H1 (cell line): ENCODE measurements at regions not wholly inside any gene's neighbourhood (a gene's known extent, or its start where the extent isn't known, plus 50 kb on each side); places are given as distances from the start of the nearest gene placed in this dataset.

Source experiments
- CTCF ChIA-PET: fragments of 300-600 bp; sonication (Branson Sonifier 250); formaldehyde crosslinking; loops from one replicate; lab custom pipeline; 2021; ENCODE audit not compliant: partially characterized antibody; lab: Charles Lee
- POLR2A ChIA-PET: fragments of 300-600 bp; sonication (Branson Sonifier 250); formaldehyde crosslinking; loops from one replicate; lab custom pipeline; 2021; ENCODE audit warnings: inconsistent platforms; ENCODE audit not compliant: partially characterized antibody; lab: Charles Lee
- DNase-seq, 2 experiments: peaks; one replicate each; pipeline versions ENCODE4 v3.0.0 to v3.0.0-alpha.2; 2010 to 2022; ENCODE audit warnings: low spot score in 2 of 2, low read depth in 1 of 2, mixed read lengths in 1 of 2
- FAIRE-seq: peaks from 2 replicates; lab custom pipeline; 2011; peaks lifted over from hg19 to GRCh38; lab: Jason Lieb, UNC
- H2AFZ ChIP-seq: 2 replicates; pipeline ENCODE4 v1.8.1; 2012; ENCODE audit warnings: low read length, inconsistent platforms
- H2AK5ac ChIP-seq: 2 replicates; pipeline ENCODE4 v1.6.1; 2013; ENCODE audit warnings: low read depth, low read length
- H2BK120ac ChIP-seq: replicated peaks from 2 replicates; pipeline ENCODE3; 2013; ENCODE audit warnings: low read depth, low read length, inconsistent platforms
- H2BK12ac ChIP-seq: 2 replicates; pipeline ENCODE4 v1.6.1; 2013; ENCODE audit warnings: low read depth, low read length
- H2BK15ac ChIP-seq: 2 replicates; pipeline ENCODE4 v1.6.1; 2013; ENCODE audit warnings: low read length
- H2BK20ac ChIP-seq: 2 replicates; pipeline ENCODE4 v1.6.1; 2013; ENCODE audit warnings: low read length
- H2BK5ac ChIP-seq: 2 replicates; pipeline ENCODE4 v1.6.1; 2013; ENCODE audit warnings: low read depth, low read length
- H3K14ac ChIP-seq: 2 replicates; pipeline ENCODE4 v1.6.1; 2013; ENCODE audit warnings: inconsistent platforms; ENCODE audit not compliant: insufficient read length
- H3K18ac ChIP-seq: 2 replicates; pipeline ENCODE4 v1.6.1; 2013; ENCODE audit warnings: low read length; ENCODE audit errors: extremely low read depth
- H3K23ac ChIP-seq: 2 replicates; pipeline ENCODE4 v1.6.1; 2013; ENCODE audit warnings: inconsistent platforms; ENCODE audit not compliant: insufficient read length
- H3K23me2 ChIP-seq: 2 replicates; pipeline ENCODE4 v1.6.1; 2013; ENCODE audit warnings: low read depth, low read length
- H3K27ac ChIP-seq: 2 replicates; pipeline ENCODE4 v1.6.1; 2011; ENCODE audit warnings: low read depth, low read length, inconsistent platforms
- H3K27me3 ChIP-seq, 4 experiments: replicated peaks in 1 of 4; 1 replicate in 1 of 4; 2 replicates in 3 of 4; pipeline versions ENCODE4 v1.6.1 to v1.8.1; 2011 to 2013; ENCODE audit warnings: low read length in 3 of 4, mild to moderate bottlenecking in 3 of 4, inconsistent platforms in 2 of 4, mixed read lengths in 2 of 4, moderate library complexity in 1 of 4; ENCODE audit not compliant: control insufficient read depth in 3 of 4, insufficient read depth in 3 of 4; ENCODE audit errors: extremely low read depth in 1 of 4
- H3K36me3 ChIP-seq, 4 experiments: 2 replicates each; pipeline versions ENCODE4 v1.6.1 to v1.8.1; 2011 to 2013; ENCODE audit warnings: mild to moderate bottlenecking in 4 of 4, low read length in 3 of 4, moderate library complexity in 2 of 4, control low read depth in 1 of 4, inconsistent platforms in 1 of 4; ENCODE audit not compliant: insufficient read depth in 4 of 4, control insufficient read depth in 2 of 4
- H3K4ac ChIP-seq: replicated peaks from 2 replicates; pipeline ENCODE3; 2013; ENCODE audit warnings: low read length, low read depth, mixed read lengths, inconsistent platforms; ENCODE audit not compliant: insufficient read length
- H3K4me1 ChIP-seq, 4 experiments: replicated peaks in 1 of 4; 1 replicate in 1 of 4; 2 replicates in 3 of 4; pipeline versions ENCODE4 v1.6.1 to v1.8.1; 2011 to 2013; ENCODE audit warnings: low read length in 3 of 4, inconsistent platforms in 2 of 4, mixed read lengths in 1 of 4; ENCODE audit not compliant: insufficient read depth in 4 of 4, control insufficient read depth in 3 of 4
- H3K4me2 ChIP-seq, 2 experiments: 2 replicates each; pipeline versions ENCODE4 v1.6.1 to v1.8.1; 2011 to 2013; ENCODE audit warnings: low read depth in 2 of 2, low read length in 2 of 2, control low read depth in 1 of 2, inconsistent platforms in 1 of 2, mild to moderate bottlenecking in 1 of 2; ENCODE audit not compliant: insufficient read depth in 1 of 2
- H3K4me3 ChIP-seq, 4 experiments: fragments of 200-600, 300-600 bp in 1 of 4; sonication (generic), shearing (Covaris generic), sonication (Bioruptor Twin) in 1 of 4; 2 replicates each; pipeline versions ENCODE4 v1.5.1 to v1.8.1; 2011 to 2016; ENCODE audit warnings: low read length in 4 of 4, low read depth in 3 of 4, control low read depth in 2 of 4, inconsistent platforms in 2 of 4, mild to moderate bottlenecking in 2 of 4, mixed read lengths in 1 of 4, moderate library complexity in 1 of 4; ENCODE audit not compliant: insufficient read depth in 2 of 4; ENCODE audit errors: extremely low read depth in 1 of 4
- H3K56ac ChIP-seq: replicated peaks from 2 replicates; pipeline ENCODE3; 2013; ENCODE audit warnings: low read depth, mild to moderate bottlenecking, mixed read lengths, low read length, inconsistent platforms; ENCODE audit not compliant: insufficient read length
- H3K79me1 ChIP-seq: 2 replicates; pipeline ENCODE4 v1.6.1; 2013; ENCODE audit warnings: low read depth, low read length, control low read depth
- H3K79me2 ChIP-seq, 2 experiments: 2 replicates each; pipeline versions ENCODE4 v1.6.1 to v1.8.1; 2012 to 2013; ENCODE audit warnings: low read length in 2 of 2, mild to moderate bottlenecking in 2 of 2, inconsistent platforms in 1 of 2; ENCODE audit not compliant: insufficient read depth in 2 of 2, control insufficient read depth in 1 of 2
- H3K9ac ChIP-seq, 4 experiments: replicated peaks in 1 of 4; 1 replicate in 1 of 4; 2 replicates in 3 of 4; pipeline versions ENCODE4 v1.6.1 to v1.8.1; 2011 to 2013; ENCODE audit warnings: low read depth in 3 of 4, low read length in 3 of 4, control low read depth in 2 of 4, mild to moderate bottlenecking in 2 of 4, moderate library complexity in 2 of 4, inconsistent platforms in 1 of 4; ENCODE audit errors: extremely low read depth in 1 of 4
- H3K9me3 ChIP-seq, 2 experiments: 2 replicates each; pipeline versions ENCODE4 v1.6.1 to v1.8.1; 2012 to 2013; ENCODE audit warnings: mild to moderate bottlenecking in 2 of 2, moderate library complexity in 2 of 2, control low read depth in 1 of 2, inconsistent platforms in 1 of 2, low read depth in 1 of 2, low read length in 1 of 2, mixed read lengths in 1 of 2; ENCODE audit not compliant: insufficient read depth in 2 of 2
- H4K20me1 ChIP-seq, 2 experiments: replicated peaks in 1 of 2; 2 replicates each; pipeline versions ENCODE3 to v1.8.1; 2011 to 2013; ENCODE audit warnings: inconsistent platforms in 2 of 2, low read length in 2 of 2, mild to moderate bottlenecking in 1 of 2; ENCODE audit not compliant: insufficient read depth in 2 of 2, control insufficient read depth in 1 of 2
- H4K5ac ChIP-seq: 2 replicates; pipeline ENCODE4 v1.6.1; 2013; ENCODE audit warnings: low read length, low read depth, mixed read lengths, inconsistent platforms; ENCODE audit not compliant: insufficient read length
- H4K8ac ChIP-seq: 2 replicates; pipeline ENCODE4 v1.8.0; 2013; ENCODE audit warnings: mild to moderate bottlenecking, moderate library complexity, low read length, inconsistent platforms; ENCODE audit not compliant: insufficient read depth; ENCODE audit errors: extremely low read depth
- H4K91ac ChIP-seq: replicated peaks from 2 replicates; pipeline ENCODE3; 2013; ENCODE audit warnings: low read length, mixed read lengths, inconsistent platforms; ENCODE audit not compliant: insufficient read length
- ATF2 ChIP-seq: IDR thresholded peaks from 2 replicates; pipeline ENCODE4 v1.6.1; 2012; ENCODE audit warnings: low read length, inconsistent platforms
- BACH1 ChIP-seq: IDR thresholded peaks from 2 replicates; pipeline ENCODE4 v1.6.1; 2012; ENCODE audit warnings: low read length, improper control_type of control experiment
- CHD1 ChIP-seq: IDR thresholded peaks from 2 replicates; pipeline ENCODE4 v1.6.1; 2012; ENCODE audit warnings: low read depth, low read length, improper control_type of control experiment
- CHD2 ChIP-seq: IDR thresholded peaks from 2 replicates; pipeline ENCODE4 v1.6.1; 2012; ENCODE audit warnings: low read length, improper control_type of control experiment
- GABPA ChIP-seq: IDR thresholded peaks from 2 replicates; pipeline ENCODE4 v1.6.1; 2011; ENCODE audit warnings: mild to moderate bottlenecking, low read length, moderate library complexity, borderline replicate concordance; ENCODE audit not compliant: insufficient read depth
- GTF2F1 ChIP-seq: IDR thresholded peaks from 2 replicates; pipeline ENCODE4 v1.6.1; 2012; ENCODE audit warnings: low read depth, low read length, improper control_type of control experiment, borderline replicate concordance
- JUND ChIP-seq: IDR thresholded peaks from 2 replicates; pipeline ENCODE4 v1.6.1; 2011; ENCODE audit warnings: mild to moderate bottlenecking, improper control_type of control experiment, low read length
- RNF2 ChIP-seq: fragments of 200-900, 300-1000 bp; sonication (generic); IDR thresholded peaks from 2 replicates; pipeline ENCODE4 v1.7.1; 2016; ENCODE audit warnings: borderline replicate concordance, low read depth, mild to moderate bottlenecking, antibody characterized with exemption, low read length; ENCODE audit not compliant: poor library complexity, severe bottlenecking; ENCODE audit errors: missing control alignments
- RXRA ChIP-seq: IDR thresholded peaks from 2 replicates; pipeline ENCODE4 v1.6.1; 2011; ENCODE audit warnings: low read depth, mild to moderate bottlenecking, low read length, moderate library complexity; ENCODE audit not compliant: insufficient read depth
- SIN3A ChIP-seq, 2 experiments: IDR thresholded peaks in 1 of 2; conservative IDR thresholded peaks in 1 of 2; 2 replicates each; pipeline ENCODE4 v1.6.1; 2011 to 2012; ENCODE audit warnings: low read length in 2 of 2, improper control_type of control experiment in 1 of 2, low read depth in 1 of 2, mild to moderate bottlenecking in 1 of 2
- SP1 ChIP-seq: IDR thresholded peaks from 2 replicates; pipeline ENCODE4 v1.6.1; 2011; ENCODE audit warnings: low read depth, low read length
- SP4 ChIP-seq: IDR thresholded peaks from 2 replicates; pipeline ENCODE4 v1.6.1; 2012; ENCODE audit warnings: low read length, inconsistent platforms
- TEAD4 ChIP-seq: IDR thresholded peaks from 2 replicates; pipeline ENCODE4 v1.6.1; 2012; ENCODE audit warnings: low read depth, low read length, inconsistent platforms, mixed read lengths
- WGBS, 2 experiments: shearing (Covaris generic) in 1 of 2; methylation state at CpG; one replicate each; pipeline versions ENCODE4 v1.1.6 to v1.1.7; 2013 to 2015; ENCODE audit warnings: low lambda C conversion rate in 2 of 2, mixed read lengths in 2 of 2, inconsistent platforms in 1 of 2, low coverage in 1 of 2, missing lambda C conversion rate in 1 of 2; ENCODE audit not compliant: insufficient replicate concordance in 2 of 2, insufficient coverage in 1 of 2, insufficient read length in 1 of 2; ENCODE audit errors: extremely low coverage in 1 of 2, missing lambda C conversion rate in 1 of 2; 5-methylcytosine and 5-hydroxymethylcytosine counted together

DNA sequence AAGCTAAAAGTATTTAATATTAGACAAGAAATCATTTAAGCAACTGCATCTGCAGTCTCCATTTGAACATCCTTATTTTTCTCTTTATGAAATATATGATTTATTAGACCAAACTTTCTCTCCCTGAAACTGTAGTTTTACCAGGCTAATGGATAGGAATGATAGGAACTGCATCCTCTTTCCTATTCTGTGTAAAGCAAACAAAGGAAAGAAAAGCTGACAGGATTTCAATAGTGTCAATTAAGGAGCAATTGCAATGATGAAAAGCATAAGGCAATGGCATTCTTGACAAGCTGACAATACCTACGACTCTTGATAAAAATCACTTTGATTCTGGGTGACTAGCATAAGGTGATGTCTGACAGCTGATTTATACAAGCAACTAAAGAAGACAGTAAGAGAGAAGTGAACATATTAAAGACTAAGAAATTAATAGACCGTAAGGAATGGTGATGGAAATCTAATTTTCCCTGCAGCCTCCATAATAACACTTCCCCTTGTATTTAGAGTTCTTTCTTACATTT lies 502.5 kb downstream of the TECRL start:
- POLR2A ChIA-PET = no interaction called here
- Histone ChIP-seq H3K27ac (no peak overlapping the region), H3K27me3 (peaks cover 2 to 9% (median 5%) of the 10 kb centered on the region in 4 experiments; a peak in 6 of 7 replicates), H3K14ac (no peak overlapping the region), H2BK120ac (no peak overlapping the region), H3K23ac (no peak overlapping the region), H3K4ac (no peak overlapping the region), H3K79me1 (no peaks in the 10 kb centered on the region), H3K9ac (no peak overlapping the region), H3K23me2 (no peaks in the 10 kb centered on the region), H3K79me2 (no peaks in the 10 kb centered on the region), H3K56ac (no peak overlapping the region), H2BK15ac (no peak overlapping the region), H3K36me3 (no peaks in the 10 kb centered on the region), H2BK12ac (no peak overlapping the region), H4K20me1 (peaks cover 0 to 1% of the 10 kb centered on the region in 2 experiments), H4K91ac (no peak overlapping the region), H2AFZ (no peak overlapping the region), H3K9me3 (no peaks in the 10 kb centered on the region), H3K4me1 (peaks cover 0 to 4% (median under 1%) of the 10 kb centered on the region in 4 experiments; a peak in 1 of 7 replicates), H2AK5ac (no peak overlapping the region), H3K18ac (no peak overlapping the region), H2BK5ac (no peak overlapping the region), H4K8ac (no peak overlapping the region), H3K4me2 (no peak overlapping the region), H3K4me3 (no peak overlapping the region), H2BK20ac (no peak overlapping the region), H4K5ac (no peak overlapping the region)
- FAIRE-seq = no peak
- DNase-seq = no peak
- 78% methylated on average over 2 of the region's 2 CpGs; no CpG with 5 or more reads in 1 of the 2 experiments for WGBS, 2 experiments
- CTCF ChIA-PET = no interaction called here
- no peak for TF ChIP-seq JUND
- no peak for TF ChIP-seq SP1
- no peak for TF ChIP-seq RXRA
- TF ChIP-seq GTF2F1 = no peak
- no peak for TF ChIP-seq CHD2
- TF ChIP-seq ATF2 = no peak
- TF ChIP-seq SIN3A (conservative IDR thresholded peaks at IDR 0.05 in 1 of 2, IDR thresholded peaks at IDR 0.05 in 1 of 2; ENCODE audit: low read depth in 1 of 2, low read length in 2 of 2) = no peak
- TF ChIP-seq CHD1 = no peak
- no peak for TF ChIP-seq BACH1
- TF ChIP-seq TEAD4 = no peak
- TF ChIP-seq GABPA = no peak
- TF ChIP-seq SP4 = no peak
- no peak for TF ChIP-seq RNF2
